ENCODE measurements at regions not wholly inside any gene's neighbourhood (a gene's known extent, or its start where the extent isn't known, plus 50 kb on each side); places are given as distances from the start of the nearest gene placed in this dataset.

DNA sequence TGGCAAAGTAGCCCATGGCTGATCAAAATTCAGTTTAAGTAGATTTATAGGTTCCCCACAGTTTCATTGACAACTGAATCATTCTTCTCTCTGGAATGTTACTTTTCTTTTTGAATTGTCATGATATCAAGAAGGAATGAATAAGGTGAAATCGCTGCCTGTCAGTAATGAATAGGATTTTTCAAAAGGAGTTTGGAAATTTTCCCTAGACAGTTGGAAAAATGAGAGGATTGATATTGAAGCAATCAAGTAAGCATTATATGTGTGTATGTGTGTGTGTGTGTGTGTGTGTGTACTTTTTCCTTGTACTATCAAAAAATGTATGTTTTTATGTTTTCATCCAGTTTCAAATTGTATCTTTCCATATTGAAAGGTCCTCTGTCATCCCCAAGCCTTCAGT is 479.5 kb downstream of the MRPL39 start:
- DNase-seq = no peak

GRCh38 chr21:25127007-25127406 is 480.3 kb downstream of the MRPL39 start:
- DNase-seq = no peak

DNA sequence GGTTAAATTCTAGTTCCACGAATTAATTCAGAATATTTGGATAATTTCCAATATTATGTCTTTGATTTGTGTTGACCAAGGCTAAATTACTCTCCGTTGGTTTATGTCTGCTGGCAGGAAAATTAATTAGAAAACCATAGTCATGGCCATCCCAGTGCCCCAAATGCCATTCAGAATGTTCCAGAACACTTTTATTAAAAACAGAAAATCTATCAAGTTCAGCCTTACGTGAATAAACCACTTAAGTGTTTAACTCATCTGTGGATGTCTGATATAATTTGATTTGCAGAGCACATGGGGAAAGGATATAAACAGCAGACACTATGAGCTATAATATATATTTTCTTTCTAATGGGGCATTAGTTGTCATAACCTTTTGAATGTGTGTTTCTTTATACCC is 480.7 kb downstream of the MRPL39 start:
- DNase-seq = no peak

DNA sequence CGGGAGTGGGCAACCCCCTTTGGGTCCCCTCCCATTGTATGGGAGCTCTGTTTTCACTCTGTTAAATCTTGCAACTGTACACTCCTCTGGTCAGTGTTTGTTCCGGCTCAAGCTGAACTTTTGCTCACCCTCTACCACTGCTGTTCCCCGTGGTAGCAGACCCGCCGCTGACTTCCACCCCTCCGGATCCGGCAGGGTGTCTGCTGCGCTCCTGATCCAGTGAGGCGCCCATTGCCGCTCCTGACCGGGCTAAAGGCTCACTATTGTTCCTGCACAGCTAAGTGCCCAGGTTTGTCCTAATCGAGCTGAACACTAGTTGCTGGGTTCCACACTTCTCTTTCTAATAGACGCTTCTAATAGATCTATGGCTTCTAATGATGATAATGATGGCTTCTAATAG is 488.6 kb downstream of the MRPL39 start:
- no peak for DNase-seq

GRCh38 chr21:25115021-25115420 is 492.3 kb downstream of the MRPL39 start:
- no peak for DNase-seq

DNA sequence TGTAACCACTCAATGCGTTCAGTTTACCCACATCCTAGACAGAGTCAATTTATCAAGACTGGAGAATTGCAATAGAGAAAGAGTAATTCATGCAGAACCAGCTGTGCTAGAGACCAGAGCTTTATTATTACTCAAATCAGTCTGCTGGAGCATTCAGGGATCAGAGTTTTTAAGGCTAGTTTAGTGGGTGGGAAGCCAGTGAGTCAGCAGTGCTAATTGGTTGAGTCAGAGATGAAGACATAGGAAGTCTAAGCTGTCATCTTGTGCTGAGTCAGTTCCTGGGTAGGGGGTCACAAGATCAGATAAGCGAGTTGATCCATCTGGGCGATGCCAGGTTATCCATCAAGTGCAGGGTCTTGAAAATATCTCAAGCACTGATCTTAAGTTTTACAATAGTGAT is 499.6 kb downstream of the MRPL39 start:
- DNase-seq = no peak

GRCh38 chr21:25103500-25104207 is 503.6 kb downstream of the MRPL39 start:
- no peak for DNase-seq

DNA sequence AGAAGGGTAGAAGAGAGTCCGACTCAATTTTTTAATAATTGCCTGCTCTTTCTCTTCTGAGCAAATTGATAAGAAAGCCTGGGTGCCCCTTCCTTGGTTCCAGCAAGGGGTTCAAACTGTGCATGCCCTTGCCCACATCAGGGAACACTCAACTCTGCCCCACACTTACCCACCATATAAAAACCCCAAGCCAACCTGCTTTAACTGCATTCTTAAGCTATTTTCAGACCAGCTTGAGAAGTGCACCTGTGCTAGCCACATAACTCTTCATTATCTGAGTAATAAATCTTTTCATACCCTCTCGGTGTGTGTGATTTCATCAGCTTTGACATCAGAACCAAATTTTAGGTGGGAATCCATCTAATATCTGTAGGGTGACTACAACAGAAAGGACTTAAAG is 509.6 kb downstream of the MRPL39 start:
- no peak for DNase-seq

- no peak for DNase-seq
Observed at GRCh38 chr21:25094695-25095094, 512.6 kb downstream of the MRPL39 start.

DNA sequence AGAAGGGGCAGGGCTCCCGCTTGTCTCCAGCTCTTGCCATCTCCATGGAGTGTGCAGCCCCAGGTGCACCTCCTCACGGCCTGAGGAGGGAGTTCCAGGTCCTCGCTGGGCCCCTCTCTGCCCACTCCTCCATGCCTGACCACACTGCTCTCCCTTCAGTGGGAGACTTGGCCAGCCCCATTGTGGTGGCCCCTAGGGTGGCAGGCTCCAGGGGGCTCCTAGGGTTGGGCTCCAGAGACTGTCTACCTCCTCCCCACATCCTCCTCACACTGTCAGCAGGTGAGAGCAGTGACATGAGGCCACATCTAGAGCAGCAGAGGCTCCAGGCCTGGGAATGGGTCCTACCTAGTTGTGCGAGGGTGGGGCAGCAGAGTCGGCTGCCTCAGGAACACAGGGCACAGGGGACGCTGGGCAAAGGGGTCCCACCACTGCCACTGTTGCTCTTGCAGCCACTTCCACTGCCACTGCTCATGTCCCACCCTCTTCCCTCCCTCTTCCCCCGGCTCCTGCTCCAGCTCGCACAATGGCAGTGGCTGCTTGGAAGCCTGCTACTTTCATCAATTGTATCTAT is 514.8 kb downstream of the MRPL39 start:
- DNase-seq = no peak

GRCh38 chr21:25081096-25081495 is 526.2 kb downstream of the MRPL39 start:
- no peak for DNase-seq

GRCh38 chr21:25080661-25081060 is 526.6 kb downstream of the MRPL39 start:
- DNase-seq = no peak

DNA sequence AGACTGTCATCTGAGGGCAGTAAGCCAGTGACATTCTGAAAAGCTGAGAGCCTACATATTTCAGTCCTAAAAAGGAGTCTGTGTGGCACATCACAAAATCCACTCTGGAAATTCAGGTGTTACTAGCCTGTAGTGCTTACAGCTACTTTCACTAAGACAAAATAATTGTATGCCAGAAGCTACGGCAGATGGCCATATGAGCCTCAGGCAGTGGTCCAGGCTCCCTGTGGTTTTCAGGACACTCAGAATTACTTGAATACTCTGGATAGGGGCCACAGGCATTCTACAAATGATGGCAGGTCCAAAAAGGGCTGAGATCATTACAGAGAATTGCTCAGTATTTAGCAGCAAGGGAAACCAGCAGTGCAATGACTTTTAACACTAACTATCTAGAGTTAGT is 527.1 kb downstream of the MRPL39 start:
- no peak for DNase-seq

DNA sequence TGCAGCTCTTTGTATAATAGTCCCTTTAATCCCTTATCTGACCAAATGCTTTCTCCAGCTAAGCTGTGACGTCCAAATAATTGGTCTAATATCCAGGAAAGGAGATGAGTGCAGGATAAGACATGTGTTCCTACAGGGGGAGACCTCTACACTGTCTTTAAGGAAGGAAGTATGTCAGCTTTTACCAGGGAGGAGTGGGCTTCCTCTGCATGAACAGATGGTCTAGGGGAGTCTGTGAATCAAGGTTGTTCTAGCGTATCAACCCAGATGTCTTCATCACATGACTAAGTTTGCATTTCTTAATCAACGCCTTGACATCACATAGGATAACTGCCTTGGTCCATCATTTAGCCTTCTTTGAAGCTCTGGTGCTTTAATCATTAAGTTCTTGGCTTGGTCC is 528.2 kb downstream of the MRPL39 start:
- no peak for DNase-seq

DNA sequence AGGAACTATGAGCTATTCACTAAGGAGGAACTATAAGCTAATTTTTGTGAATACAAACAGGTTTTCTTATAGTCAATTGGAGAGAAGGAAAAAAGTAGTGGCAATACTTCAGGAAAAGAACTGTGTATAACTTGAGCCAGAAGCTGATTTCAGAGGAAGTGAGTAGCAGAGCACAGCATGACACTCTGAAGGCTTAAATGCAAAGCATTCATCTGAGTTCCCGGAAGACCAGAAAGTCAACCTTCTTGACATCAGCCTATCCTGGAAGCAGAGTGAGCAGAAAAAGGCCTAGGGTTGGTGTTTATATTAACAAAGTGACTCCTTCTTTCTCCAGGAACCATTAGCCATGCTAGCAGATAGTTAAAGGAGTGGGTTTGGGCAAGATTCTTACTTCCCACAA is 545.2 kb downstream of the MRPL39 start:
- DNase-seq = no peak

DNA sequence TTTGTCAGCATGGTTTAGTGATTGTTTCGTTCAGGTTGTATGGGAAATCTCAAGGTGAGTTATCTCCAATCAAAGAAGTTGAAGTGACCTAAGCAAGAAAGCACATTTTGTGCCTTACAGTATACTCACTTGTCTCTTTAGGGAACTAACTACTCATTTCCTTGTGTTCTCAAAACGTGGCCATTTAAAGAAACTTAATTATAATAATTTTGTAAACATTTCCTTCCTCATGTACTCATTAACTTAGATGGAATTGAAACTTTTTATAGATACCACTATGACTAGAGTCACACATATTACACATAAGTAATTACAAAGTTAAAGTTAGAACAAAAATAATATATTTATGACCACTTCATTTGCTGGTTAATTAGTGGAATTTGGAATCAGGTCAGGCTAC is 552.6 kb downstream of the MRPL39 start:
- no peak for DNase-seq

DNA sequence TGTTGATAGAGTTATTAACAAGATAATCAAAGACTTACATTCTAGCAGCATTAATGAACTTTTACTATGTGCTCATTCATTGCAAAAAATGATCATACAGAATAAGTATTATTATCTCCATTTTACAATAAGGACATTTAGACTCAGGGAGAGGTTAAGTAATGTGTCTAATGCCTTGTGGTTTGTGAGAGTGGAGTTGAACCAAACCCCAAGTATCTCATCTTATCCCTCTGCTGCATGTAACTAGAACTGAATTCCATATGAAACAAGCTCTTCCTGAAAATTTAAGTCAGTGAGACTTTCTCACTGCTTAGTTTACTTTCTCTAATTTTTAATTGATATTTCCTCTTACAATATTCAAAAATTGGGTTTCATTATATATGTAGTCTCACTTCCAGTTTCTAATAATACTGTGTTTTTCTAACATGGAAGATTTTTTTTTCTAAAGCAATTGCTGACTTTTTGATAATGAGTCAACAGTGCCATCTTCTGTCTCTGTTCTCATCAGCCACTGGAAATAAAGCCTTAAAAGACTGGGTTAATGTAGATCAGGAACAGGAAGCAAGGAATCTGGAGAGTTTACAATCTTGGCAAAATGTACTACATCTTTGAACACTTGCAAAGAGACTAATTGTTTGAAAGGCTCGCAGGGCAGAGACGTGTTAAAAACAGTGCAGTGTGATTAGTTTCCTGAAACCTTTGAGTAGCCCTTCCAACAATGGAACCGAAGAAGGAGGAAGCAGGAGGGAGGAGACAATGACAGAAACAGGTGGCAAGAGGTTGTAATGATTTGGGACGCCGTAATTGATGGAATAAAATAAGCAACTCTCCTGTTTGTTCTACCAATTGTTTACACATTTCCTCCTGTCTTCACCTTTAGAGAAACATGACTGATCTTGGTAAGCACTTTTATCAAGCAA is 567.6 kb downstream of the MRPL39 start:
- DNase-seq = no peak

DNA sequence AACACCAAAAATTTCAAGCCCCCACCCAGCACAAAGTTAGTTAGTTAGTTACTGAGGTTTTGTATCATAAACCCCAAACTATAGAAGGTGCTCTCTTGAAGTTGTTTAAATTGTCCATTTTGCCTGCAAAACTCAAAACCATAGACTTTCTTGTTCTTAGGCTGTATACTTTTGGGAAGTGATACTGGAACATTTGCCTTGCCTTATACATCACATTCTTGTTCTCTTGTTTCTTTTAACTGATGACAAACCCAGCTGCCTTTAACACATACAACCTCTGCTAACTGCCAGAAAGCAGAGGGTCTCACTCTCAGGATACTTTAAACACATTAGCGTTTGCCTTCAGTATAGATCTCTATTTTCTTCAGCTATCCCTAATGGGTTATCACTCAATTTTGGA is 570.5 kb downstream of the MRPL39 start:
- DNase-seq = no peak

DNA sequence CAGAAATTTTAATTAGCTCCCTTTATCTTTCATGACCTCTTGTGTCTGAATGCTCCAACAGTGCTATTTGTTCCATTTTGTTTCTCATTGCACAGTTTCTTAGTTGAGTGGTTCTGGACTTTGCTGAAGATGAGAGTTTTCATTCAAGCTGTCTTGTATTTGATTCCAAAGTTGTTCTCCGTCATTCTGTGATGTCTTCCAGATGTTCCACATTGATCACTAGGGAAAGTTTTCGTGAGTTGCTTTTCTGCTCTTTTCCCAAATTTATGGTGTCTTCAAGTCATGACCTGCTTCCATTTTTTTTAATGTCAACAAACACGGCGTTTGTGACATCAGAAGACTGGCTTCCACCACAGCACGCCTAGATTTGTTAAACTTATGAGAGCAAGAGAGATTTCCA is 575.5 kb downstream of the MRPL39 start:
- DNase-seq = no peak

DNA sequence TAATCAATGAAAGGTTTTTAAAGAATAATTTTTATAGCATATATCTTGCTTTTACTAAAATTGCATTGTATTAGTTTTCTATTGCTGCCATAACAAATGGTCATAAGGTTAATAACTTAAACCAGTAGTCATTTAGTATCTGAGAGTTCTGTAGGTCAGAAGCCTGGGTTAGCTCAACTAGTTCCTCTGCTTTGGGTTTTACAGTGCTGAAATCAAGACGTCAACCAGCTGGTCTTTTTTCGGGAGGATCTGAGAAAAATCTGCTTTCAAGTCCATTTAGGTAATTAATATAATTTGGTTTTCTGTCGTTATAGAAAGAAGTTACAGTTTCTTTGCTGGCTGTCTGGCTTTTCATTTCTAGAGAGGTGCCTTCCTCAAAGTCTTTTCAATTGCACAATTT is 577.7 kb downstream of the MRPL39 start:
- DNase-seq = no peak

DNA sequence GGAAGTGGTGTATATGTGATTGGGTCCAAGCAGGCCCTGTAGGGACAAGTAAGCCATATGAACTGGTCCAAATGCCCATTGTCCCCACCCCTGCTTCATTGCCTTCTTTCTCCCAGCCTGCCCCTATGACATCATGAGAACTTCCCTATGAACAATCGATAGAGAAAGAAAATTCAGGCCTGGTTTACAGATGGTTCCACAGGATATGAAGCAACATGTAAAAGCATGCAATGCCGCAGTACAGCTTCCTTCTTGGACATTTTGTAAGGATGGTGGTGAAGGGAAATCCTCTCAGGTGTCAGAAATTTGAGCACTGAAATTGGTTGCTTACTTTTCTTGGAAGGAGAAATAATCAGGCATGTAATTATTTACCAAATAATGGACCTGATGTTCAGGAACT is 581.7 kb downstream of the MRPL39 start:
- DNase-seq = no peak

DNA sequence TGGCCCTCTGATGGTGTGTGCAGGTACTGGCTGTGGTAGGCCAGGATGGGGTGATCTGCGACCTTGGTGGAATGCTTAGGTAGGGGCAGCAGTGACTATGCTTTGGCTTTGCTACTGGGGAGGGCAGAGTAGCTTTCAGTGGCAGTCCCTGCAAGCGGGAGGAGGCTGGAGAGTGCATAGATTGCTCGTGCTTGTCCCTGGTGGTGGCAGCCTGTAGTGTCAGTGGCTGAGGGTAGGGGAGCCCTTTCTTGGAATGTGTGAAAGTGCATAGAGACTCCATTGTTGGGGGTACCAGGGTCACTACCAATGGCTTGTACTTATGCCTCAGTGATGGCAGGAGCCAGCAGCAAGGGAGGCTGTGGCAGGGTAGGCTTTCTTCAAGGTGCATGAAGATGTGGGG is 582.6 kb downstream of the MRPL39 start:
- DNase-seq = no peak

- DNase-seq = no peak
Observed at GRCh38 chr21:25005388-25005787, 601.9 kb downstream of the MRPL39 start.

DNA sequence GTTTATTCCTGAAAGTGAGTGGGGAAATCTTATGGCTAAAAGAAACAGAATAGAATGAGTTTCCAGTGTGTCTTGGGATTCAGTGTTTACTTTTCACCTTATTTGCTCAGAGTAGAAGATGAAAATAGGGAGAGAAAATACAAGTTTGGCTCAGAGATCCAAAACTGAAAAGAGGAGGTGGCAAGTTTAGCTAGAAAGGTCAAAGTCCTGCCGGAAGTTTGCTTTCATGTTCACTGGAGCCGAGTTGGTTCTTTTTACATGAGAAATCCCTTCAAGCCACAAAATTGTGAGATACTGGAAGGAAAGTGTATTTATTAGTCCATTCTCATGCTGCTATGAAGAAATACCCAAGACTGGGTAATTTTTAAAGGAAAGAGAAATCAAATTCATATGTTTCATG is 604.6 kb downstream of the MRPL39 start:
- DNase-seq = no peak
